B cell (primary cell): ENCODE measurements at regions not wholly inside any gene's neighbourhood (a gene's known extent, or its start where the extent isn't known, plus 50 kb on each side); places are given as distances from the start of the nearest gene placed in this dataset.

ENCODE experiments used
- ATAC-seq: fragments of 200-7000 bp; cut with Tn5 transposase; one replicate; pipeline ENCODE4 v1.10.0; 2021; ENCODE audit warnings: low read depth, mild to moderate bottlenecking, moderate number of reproducible peaks, moderate library complexity
- CTCF ChIA-PET: fragments of 350-600 bp; sonication (Branson Sonifier 250); formaldehyde crosslinking; loops from one replicate; lab custom pipeline; 2021; ENCODE audit warnings: antibody characterized with exemption, inconsistent platforms; lab: Charles Lee
- POLR2A ChIA-PET: fragments of 350-600 bp; sonication (Branson Sonifier 250); formaldehyde crosslinking; loops from one replicate; lab custom pipeline; 2021; ENCODE audit warnings: antibody characterized with exemption; lab: Charles Lee
- DNase-seq: peaks from one replicate; pipeline ENCODE4 v3.0.0; 2013
- H2AFZ ChIP-seq: 2 replicates; pipeline ENCODE4 v1.6.1; 2012; ENCODE audit warnings: mild to moderate bottlenecking, low read depth, low read length; ENCODE audit not compliant: insufficient read depth, poor library complexity, severe bottlenecking
- H3K27ac ChIP-seq, 2 donors: 1 replicate in 1 of 2; 2 replicates in 1 of 2; pipeline ENCODE4 v1.5.1; 2012 to 2013; ENCODE audit warnings: low read length in 2 of 2, mild to moderate bottlenecking in 2 of 2, moderate library complexity in 1 of 2
- H3K27me3 ChIP-seq, 4 experiments: fragments of 200-600 bp in 1 of 4; sonication (generic) in 1 of 4; replicated peaks in 1 of 4; 1 replicate in 2 of 4; 2 replicates in 2 of 4; pipeline versions ENCODE4 v1.6.1 to v1.7.0; 2013 to 2016; ENCODE audit warnings: low read length in 3 of 4, mild to moderate bottlenecking in 2 of 4, mixed read lengths in 1 of 4, moderate library complexity in 1 of 4; ENCODE audit not compliant: insufficient read depth in 4 of 4, control insufficient read depth in 3 of 4; ENCODE audit errors: control extremely low read depth in 1 of 4
- H3K36me3 ChIP-seq, 2 experiments: replicated peaks in 1 of 2; 1 replicate in 1 of 2; 2 replicates in 1 of 2; pipeline versions ENCODE4 v1.6.1 to v1.7.1; 2013; ENCODE audit warnings: low read length in 1 of 2; ENCODE audit not compliant: insufficient read depth in 2 of 2, control insufficient read depth in 1 of 2; ENCODE audit errors: control extremely low read depth in 1 of 2, extremely low read depth in 1 of 2
- H3K4me1 ChIP-seq, 2 donors: fragments of 200-600 bp in 1 of 2; sonication (generic) in 1 of 2; 1 replicate in 1 of 2; 2 replicates in 1 of 2; pipeline versions ENCODE4 v1.5.1 to v1.6.1; 2013 to 2017; ENCODE audit warnings: low read length in 2 of 2; ENCODE audit not compliant: control insufficient read depth in 2 of 2, insufficient read depth in 2 of 2
- H3K4me2 ChIP-seq: replicated peaks from 2 replicates; pipeline ENCODE3; 2012; ENCODE audit warnings: mild to moderate bottlenecking, low read depth, low read length; ENCODE audit not compliant: poor library complexity, severe bottlenecking
- H3K4me3 ChIP-seq, 5 experiments: fragments of 200-600 bp in 1 of 5; sonication (generic) in 1 of 5; 1 replicate in 3 of 5; 2 replicates in 2 of 5; pipeline versions ENCODE4 v1.5.1 to v1.7.0; 2011 to 2016; ENCODE audit warnings: low read length in 4 of 5, mild to moderate bottlenecking in 4 of 5, low read depth in 2 of 5, control low read depth in 1 of 5, moderate library complexity in 1 of 5; ENCODE audit not compliant: insufficient read depth in 1 of 5; ENCODE audit errors: control extremely low read depth in 1 of 5, extremely low read depth in 1 of 5
- H3K79me2 ChIP-seq: fragments of 200-600 bp; sonication (generic); one replicate; pipeline ENCODE4 v1.6.0; 2016; ENCODE audit warnings: low read length; ENCODE audit not compliant: control insufficient read depth, insufficient read depth
- H3K9ac ChIP-seq: fragments of 200-600 bp; sonication (generic); 2 replicates; pipeline ENCODE4 v1.6.1; 2017; ENCODE audit warnings: mild to moderate bottlenecking, low read length, moderate library complexity
- H3K9me3 ChIP-seq, 3 donors: one replicate each; pipeline versions ENCODE4 v1.6.1 to v1.7.1; 2013; ENCODE audit warnings: low read length in 2 of 3; ENCODE audit not compliant: control insufficient read depth in 2 of 3, insufficient read depth in 1 of 3; ENCODE audit errors: control extremely low read depth in 1 of 3
- H4K20me1 ChIP-seq: 2 replicates; pipeline ENCODE4 v1.6.0; 2012; ENCODE audit warnings: mild to moderate bottlenecking, low read length; ENCODE audit not compliant: insufficient read depth, control insufficient read depth, poor library complexity, severe bottlenecking
- H3K27ac Mint-ChIP-seq: one replicate; pipeline ENCODE4 v1.8.0; 2021; ENCODE audit warnings: mixed read lengths
- H3K27me3 Mint-ChIP-seq: one replicate; pipeline ENCODE4 v1.8.0; 2021; ENCODE audit warnings: mixed read lengths
- H3K4me1 Mint-ChIP-seq: one replicate; pipeline ENCODE4 v1.8.0; 2021; ENCODE audit warnings: mixed read lengths
- H3K4me3 Mint-ChIP-seq: one replicate; pipeline ENCODE4 v1.8.0; 2021; ENCODE audit warnings: mixed read lengths
- H3K9me3 Mint-ChIP-seq: one replicate; pipeline ENCODE4 v1.8.0; 2022; ENCODE audit warnings: mixed read lengths; ENCODE audit not compliant: insufficient read depth
- CTCF ChIP-seq: fragments of 200-600 bp; IDR thresholded peaks from one replicate; pipeline ENCODE4 v1.8.0; 2022; ENCODE audit warnings: antibody characterized with exemption, mild to moderate bottlenecking
- EZH2 ChIP-seq: IDR thresholded peaks from 2 replicates; pipeline ENCODE4 v1.6.1; 2012; ENCODE audit warnings: borderline replicate concordance, low read depth, mild to moderate bottlenecking, moderate library complexity, low read length; ENCODE audit not compliant: insufficient read depth, poor library complexity, severe bottlenecking
- WGBS: methylation state at CpG from one replicate; pipeline ENCODE4 v1.1.5; 2013; ENCODE audit warnings: missing lambda C conversion rate; ENCODE audit not compliant: insufficient coverage; 5-methylcytosine and 5-hydroxymethylcytosine counted together
- intact Hi-C: fragments of 100-400 bp; cut with micrococcal nuclease; formaldehyde crosslinking; loops from one replicate; pipeline ENCODE4 v1.10.0; 2022

- WGBS: 94% methylated on average over 6 of the region's 6 CpGs
- no peaks in the 10 kb centered on the region for H3K9me3 ChIP-seq
- ATAC-seq (no peak), DNase-seq (no peak)
- TF ChIP-seq EZH2 (no peak), CTCF (no peak)
- no peaks in the 10 kb centered on the region for H3K4me1 ChIP-seq
- Mint-ChIP-seq H3K27me3 (peaks cover 10% of the 10 kb centered on the region), H3K4me1 (no peaks in the 10 kb centered on the region), H3K27ac (no peak overlapping the region), H3K4me3 (no peak overlapping the region), H3K9me3 (no peaks in the 10 kb centered on the region)
- no peaks in the 10 kb centered on the region for H3K79me2 ChIP-seq
- no peaks in the 10 kb centered on the region for H3K27me3 ChIP-seq
- H3K27ac ChIP-seq: no peak overlapping the region
- no peaks in the 10 kb centered on the region for H3K36me3 ChIP-seq
- no peak overlapping the region for H3K4me3 ChIP-seq
- intact Hi-C loops: no loop called here
- POLR2A ChIA-PET: no interaction called here
- no peaks in the 10 kb centered on the region for H4K20me1 ChIP-seq
- no peak overlapping the region for H3K4me2 ChIP-seq
- H3K9ac ChIP-seq: no peak overlapping the region
- CTCF ChIA-PET: no interaction called here
- no peak overlapping the region for H2AFZ ChIP-seq
These were observed 119.1 kb upstream of the ANKFN1 start for GRCh38 chr17:56034197-56034635.

GRCh38 chr17:56038131-56038530 lies 115.1 kb upstream of the ANKFN1 start:
- Histone ChIP-seq H3K4me1 (no peaks in the 10 kb centered on the region), H3K36me3 (no peaks in the 10 kb centered on the region), H3K9me3 (no peaks in the 10 kb centered on the region), H3K27me3 (no peaks in the 10 kb centered on the region), H3K9ac (no peak overlapping the region), H4K20me1 (no peaks in the 10 kb centered on the region), H3K27ac (no peak overlapping the region), H3K4me2 (no peak overlapping the region), H3K4me3 (no peak overlapping the region), H3K79me2 (no peaks in the 10 kb centered on the region), H2AFZ (no peak overlapping the region)
- WGBS: 91% methylated on average over 6 of the region's 6 CpGs
- no peak for TF ChIP-seq EZH2
- TF ChIP-seq CTCF: no peak
- intact Hi-C loops: no loop called here
- no peaks in the 10 kb centered on the region for H3K27me3 Mint-ChIP-seq
- ChIA-PET CTCF (no interaction called here), POLR2A (no interaction called here)
- no peak overlapping the region for H3K27ac Mint-ChIP-seq
- no peak for ATAC-seq
- no peaks in the 10 kb centered on the region for H3K4me1 Mint-ChIP-seq
- no peaks in the 10 kb centered on the region for H3K9me3 Mint-ChIP-seq
- no peak for DNase-seq
- H3K4me3 Mint-ChIP-seq: no peak overlapping the region
